GM20431 (cell line): ENCODE measurements at regions not wholly inside any gene's neighbourhood (a gene's known extent, or its start where the extent isn't known, plus 50 kb on each side); places are given as distances from the start of the nearest gene placed in this dataset.
"Not testable (repeated sequence)": the region's sequence is repeated elsewhere in the genome, so short reads cannot be mapped to it uniquely, and the experiment has no call there.

Source experiments
- in situ Hi-C: fragments of 300-500 bp; cut with MseI, MboI; formaldehyde crosslinking; loops from one replicate; pipeline ENCODE4 v1.15.0; 2020; ENCODE audit warnings: low sequenced_read_pairs; ENCODE audit not compliant: unreplicated experiment

GRCh38 chr4:162851241-162851758, 315.4 kb downstream of the NAF1 start:
- in situ Hi-C loops: not testable (repeated sequence)

- in situ Hi-C loops: no loop called here
Measured at GRCh38 chr4:162849937-162850336, 316.8 kb downstream of the NAF1 start.

GRCh38 chr4:162847945-162848549, 318.6 kb downstream of the NAF1 start:
- in situ Hi-C loops: no loop called here

GRCh38 chr4:162841753-162842152, 324.9 kb downstream of the NAF1 start:
- in situ Hi-C loops: no loop called here

- in situ Hi-C loops: no loop called here
Measured at GRCh38 chr4:162839814-162840213, 326.9 kb downstream of the NAF1 start.

- in situ Hi-C loops: no loop called here
Measured at GRCh38 chr4:162838671-162839070, 328.0 kb downstream of the NAF1 start.

GRCh38 chr4:162837679-162838078, 329.0 kb downstream of the NAF1 start:
- in situ Hi-C loops: no loop called here

- in situ Hi-C loops: no loop called here
Measured at GRCh38 chr4:162837241-162837640, 329.4 kb downstream of the NAF1 start.

- in situ Hi-C loops: no loop called here
Measured at GRCh38 chr4:162836773-162837172, 329.9 kb downstream of the NAF1 start.

GRCh38 chr4:162836258-162836657, 330.4 kb downstream of the NAF1 start:
- in situ Hi-C loops: not testable (repeated sequence)

GRCh38 chr4:162830899-162831298, 335.8 kb downstream of the NAF1 start:
- in situ Hi-C loops: no loop called here

- in situ Hi-C loops: not testable (repeated sequence)
Measured at GRCh38 chr4:162817374-162817773, 349.3 kb downstream of the NAF1 start.

GRCh38 chr4:162804351-162804924, 362.3 kb downstream of the NAF1 start:
- in situ Hi-C loops: no loop called here

- in situ Hi-C loops: no loop called here
Measured at GRCh38 chr4:162803378-162803777, 363.3 kb downstream of the NAF1 start.

- in situ Hi-C loops: no loop called here
Measured at GRCh38 chr4:162797108-162797507, 369.6 kb downstream of the NAF1 start.

GRCh38 chr4:162793571-162793970, 373.1 kb downstream of the NAF1 start:
- in situ Hi-C loops: no loop called here

- in situ Hi-C loops: no loop called here
Measured at GRCh38 chr4:162793004-162793403, 373.7 kb downstream of the NAF1 start.

- in situ Hi-C loops: no loop called here
Measured at GRCh38 chr4:162791226-162791625, 375.5 kb downstream of the NAF1 start.

GRCh38 chr4:162787120-162787519, 379.6 kb downstream of the NAF1 start:
- in situ Hi-C loops: no loop called here

GRCh38 chr4:162782778-162783525, 383.7 kb downstream of the NAF1 start:
- in situ Hi-C loops: no loop called here

- in situ Hi-C loops: no loop called here
Measured at GRCh38 chr4:162782096-162782777, 384.5 kb downstream of the NAF1 start.
